ENCODE measurements at regions not wholly inside any gene's neighbourhood (a gene's known extent, or its start where the extent isn't known, plus 50 kb on each side); places are given as distances from the start of the nearest gene placed in this dataset.
"Not testable (repeated sequence)": the region's sequence is repeated elsewhere in the genome, so short reads cannot be mapped to it uniquely, and the experiment has no call there.

GRCh38 chr11:69877235-69877634, 58.0 kb upstream of the FGF3 start:
- ChIA-PET RAD21 (ENCODE audit: low non-redundant PET in 1 of 2, low total read pairs in 2 of 2, uncharacterized antibody in 2 of 2, unreplicated experiment in 2 of 2) (no interaction called here), CTCF (no interaction called here), POLR2A (no interaction called here)
- Histone ChIP-seq H3K9me3 (ENCODE audit: control insufficient read depth in 1 of 2, insufficient read depth in 1 of 2, low read depth in 1 of 2, low read length in 2 of 2) (no peaks in the 10 kb centered on the region), H3K9ac (ENCODE audit: low read length) (no peak overlapping the region), H2AFZ (ENCODE audit: low read depth, low read length, poor library complexity, severe bottlenecking) (no peak overlapping the region), H3K36me3 (ENCODE audit: control insufficient read depth in 1 of 2, insufficient read depth in 2 of 2, low read length in 2 of 2) (no peaks in the 10 kb centered on the region), H3K79me2 (ENCODE audit: insufficient read depth, low read length) (no peaks in the 10 kb centered on the region), H4K20me1 (ENCODE audit: insufficient read depth) (no peaks in the 10 kb centered on the region), H3K27me3 (ENCODE audit: insufficient read depth, low read length) (no peaks in the 10 kb centered on the region), H3K27ac (ENCODE audit: low read depth, low read length) (no peak overlapping the region), H3K4me1 (ENCODE audit: control insufficient read depth in 1 of 2, insufficient read depth in 2 of 2, low read length in 2 of 2) (no peaks in the 10 kb centered on the region), H3K9me2 (ENCODE audit: insufficient read depth) (no peaks in the 10 kb centered on the region), H3K4me3 (replicated peaks in 1 of 2; ENCODE audit: low read depth in 1 of 2, low read length in 2 of 2) (no peak overlapping the region), H3K4me2 (ENCODE audit: low read length) (no peak overlapping the region)
- DNase-seq (ENCODE audit: low read depth, low spot score) (no peak), ATAC-seq (no peak)
- BruUV-seq (replicated peaks) = no TSS peak
- no peak for TF ChIP-seq FOSL1 (IDR thresholded peaks at IDR 0.05; ENCODE audit: low read depth)
- no peak for TF ChIP-seq ZBTB33 (IDR thresholded peaks at IDR 0.05; ENCODE audit: extremely low read depth, insufficient replicate concordance, low read length)
- no peak for TF ChIP-seq CTCF (IDR thresholded peaks at IDR 0.05 in 2 of 3, conservative IDR thresholded peaks at IDR 0.05 in 1 of 3; ENCODE audit: borderline replicate concordance in 1 of 3, insufficient read depth in 1 of 3, low read depth in 2 of 3, low read length in 2 of 3)
- TF ChIP-seq REST (IDR thresholded peaks at IDR 0.05; ENCODE audit: low read depth) = no peak
- TF ChIP-seq POLR2AphosphoS5 (IDR thresholded peaks at IDR 0.05; ENCODE audit: low read depth, low read length) = no peak
- TF ChIP-seq SIN3A (IDR thresholded peaks at IDR 0.05; ENCODE audit: low read depth) = no peak
- TF ChIP-seq TCF7L2 (IDR thresholded peaks at IDR 0.05; ENCODE audit: borderline replicate concordance, extremely low read depth, insufficient read depth, insufficient read length) = no peak
- no peak for TF ChIP-seq ZFX (IDR thresholded peaks at IDR 0.05)
- no peak for TF ChIP-seq RAD21 (IDR thresholded peaks at IDR 0.05; ENCODE audit: low read depth)
- intact Hi-C loops (cut with micrococcal nuclease) = no loop called here

DNA sequence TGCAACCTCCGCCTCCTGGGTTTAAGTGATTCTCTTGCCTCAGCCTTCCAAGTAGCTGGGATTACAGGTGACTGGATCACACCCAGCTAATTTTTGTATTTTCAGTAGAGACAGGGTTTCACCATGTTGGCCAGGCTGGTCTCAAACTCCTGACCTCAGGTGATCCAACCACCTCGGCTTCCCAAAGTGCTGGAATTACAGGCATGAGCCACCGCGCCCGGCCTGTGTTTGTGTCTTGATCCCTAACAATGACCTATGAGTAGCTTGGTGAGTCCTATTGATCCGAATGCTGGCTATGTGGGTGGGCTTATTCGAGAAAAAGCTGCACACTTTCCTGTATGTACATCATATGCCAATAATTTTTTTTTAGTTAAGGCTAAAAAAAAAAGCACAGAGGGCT, 58.5 kb upstream of the FGF3 start:
- H3K9me3 ChIP-seq (ENCODE audit: control insufficient read depth in 1 of 2, insufficient read depth in 1 of 2, low read depth in 1 of 2, low read length in 2 of 2); H4K20me1 ChIP-seq (ENCODE audit: insufficient read depth); H3K9ac ChIP-seq (ENCODE audit: low read length); H3K79me2 ChIP-seq (ENCODE audit: insufficient read depth, low read length); ATAC-seq; H3K9me2 ChIP-seq (ENCODE audit: insufficient read depth); CTCF ChIA-PET; BruUV-seq (replicated peaks); RAD21 ChIA-PET (ENCODE audit: low non-redundant PET in 1 of 2, low total read pairs in 2 of 2, uncharacterized antibody in 2 of 2, unreplicated experiment in 2 of 2); H3K27me3 ChIP-seq (ENCODE audit: insufficient read depth, low read length); H3K4me3 ChIP-seq (replicated peaks in 1 of 2; ENCODE audit: low read depth in 1 of 2, low read length in 2 of 2); DNase-seq (ENCODE audit: low read depth, low spot score); intact Hi-C loops (cut with micrococcal nuclease); H2AFZ ChIP-seq (ENCODE audit: low read depth, low read length, poor library complexity, severe bottlenecking); H3K36me3 ChIP-seq (ENCODE audit: control insufficient read depth in 1 of 2, insufficient read depth in 2 of 2, low read length in 2 of 2); H3K27ac ChIP-seq (ENCODE audit: low read depth, low read length); H3K4me1 ChIP-seq (ENCODE audit: control insufficient read depth in 1 of 2, insufficient read depth in 2 of 2, low read length in 2 of 2); POLR2A ChIA-PET; H3K4me2 ChIP-seq (ENCODE audit: low read length): not testable (repeated sequence)

Data from HCT116 (cell line).